Chondrocyte (in vitro differentiated cells): ENCODE measurements at regions not wholly inside any gene's neighbourhood (a gene's known extent, or its start where the extent isn't known, plus 50 kb on each side); places are given as distances from the start of the nearest gene placed in this dataset.

Experiments
- DNase-seq: peaks from one replicate; pipeline ENCODE4 v3.0.0; 2021; ENCODE audit warnings: mixed read lengths, low spot score
- H3K27ac Mint-ChIP-seq: one replicate; pipeline ENCODE4 v1.8.0; 2021; ENCODE audit warnings: mild to moderate bottlenecking, moderate library complexity, mixed read lengths; ENCODE audit not compliant: unreplicated experiment
- H3K27me3 Mint-ChIP-seq: 2 replicates; pipeline ENCODE4 v1.8.0; 2021; ENCODE audit warnings: low read depth, mixed read lengths
- H3K36me3 Mint-ChIP-seq: 2 replicates; pipeline ENCODE4 v1.8.0; 2021; ENCODE audit warnings: low read depth, mixed read lengths
- H3K4me1 Mint-ChIP-seq: 2 replicates; pipeline ENCODE4 v1.8.0; 2021; ENCODE audit warnings: low read depth, mild to moderate bottlenecking, mixed read lengths
- H3K4me3 Mint-ChIP-seq: one replicate; pipeline ENCODE4 v1.8.0; 2021; ENCODE audit warnings: mild to moderate bottlenecking, moderate library complexity, mixed read lengths; ENCODE audit not compliant: unreplicated experiment
- H3K9me3 Mint-ChIP-seq: 2 replicates; pipeline ENCODE4 v1.8.0; 2021; ENCODE audit warnings: low read depth, mixed read lengths
- TF ChIP-seq, protein P1 (sequence below): fragments of 200-600 bp; sonication (generic); IDR thresholded peaks from 2 replicates; pipeline ENCODE4 v1.5.0; 2021; ENCODE audit warnings: antibody characterized with exemption, mild to moderate bottlenecking, moderate library complexity

- Mint-ChIP-seq H3K36me3 (no peaks in the 10 kb centered on the region), H3K27me3 (no peaks in the 10 kb centered on the region), H3K4me3 (no peak overlapping the region), H3K4me1 (no peaks in the 10 kb centered on the region), H3K9me3 (peaks cover 6% of the 10 kb centered on the region), H3K27ac (no peak overlapping the region)
- TF ChIP-seq, protein P1, sequence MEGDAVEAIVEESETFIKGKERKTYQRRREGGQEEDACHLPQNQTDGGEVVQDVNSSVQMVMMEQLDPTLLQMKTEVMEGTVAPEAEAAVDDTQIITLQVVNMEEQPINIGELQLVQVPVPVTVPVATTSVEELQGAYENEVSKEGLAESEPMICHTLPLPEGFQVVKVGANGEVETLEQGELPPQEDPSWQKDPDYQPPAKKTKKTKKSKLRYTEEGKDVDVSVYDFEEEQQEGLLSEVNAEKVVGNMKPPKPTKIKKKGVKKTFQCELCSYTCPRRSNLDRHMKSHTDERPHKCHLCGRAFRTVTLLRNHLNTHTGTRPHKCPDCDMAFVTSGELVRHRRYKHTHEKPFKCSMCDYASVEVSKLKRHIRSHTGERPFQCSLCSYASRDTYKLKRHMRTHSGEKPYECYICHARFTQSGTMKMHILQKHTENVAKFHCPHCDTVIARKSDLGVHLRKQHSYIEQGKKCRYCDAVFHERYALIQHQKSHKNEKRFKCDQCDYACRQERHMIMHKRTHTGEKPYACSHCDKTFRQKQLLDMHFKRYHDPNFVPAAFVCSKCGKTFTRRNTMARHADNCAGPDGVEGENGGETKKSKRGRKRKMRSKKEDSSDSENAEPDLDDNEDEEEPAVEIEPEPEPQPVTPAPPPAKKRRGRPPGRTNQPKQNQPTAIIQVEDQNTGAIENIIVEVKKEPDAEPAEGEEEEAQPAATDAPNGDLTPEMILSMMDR: no peak
- no peak for DNase-seq
Measured at GRCh38 chr13:47665043-47665442, 336.0 kb downstream of the SUCLA2 start.

DNA sequence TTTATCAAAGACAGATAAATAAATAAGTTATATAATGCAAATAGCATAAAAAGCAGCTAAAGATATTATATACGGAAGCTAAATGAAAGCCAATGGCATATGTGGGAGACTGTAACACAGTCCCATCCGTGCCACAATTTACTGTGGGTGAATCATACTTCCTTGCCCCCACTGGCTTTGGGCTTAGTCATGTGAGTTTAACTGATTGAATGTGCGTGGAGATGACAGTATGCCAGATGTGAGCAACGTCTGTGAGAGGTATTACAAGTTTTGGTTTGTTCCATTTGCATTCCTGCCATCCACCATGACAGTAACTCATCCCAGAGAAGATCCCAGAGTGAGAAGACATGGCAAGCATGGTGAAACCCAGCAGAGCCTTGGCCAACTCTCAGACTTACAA, 340.0 kb downstream of the SUCLA2 start:
- H3K9me3 Mint-ChIP-seq: peaks cover 7% of the 10 kb centered on the region
- DNase-seq: no peak
- no peaks in the 10 kb centered on the region for H3K36me3 Mint-ChIP-seq
- TF ChIP-seq, protein P1: no peak
- H3K4me3 Mint-ChIP-seq: no peak overlapping the region
- no peaks in the 10 kb centered on the region for H3K27me3 Mint-ChIP-seq
- H3K4me1 Mint-ChIP-seq: no peaks in the 10 kb centered on the region
- no peak overlapping the region for H3K27ac Mint-ChIP-seq

GRCh38 chr13:47656651-47657050, 344.4 kb downstream of the SUCLA2 start:
- Mint-ChIP-seq H3K4me3 (no peak overlapping the region), H3K27ac (no peak overlapping the region), H3K9me3 (peaks cover 7% of the 10 kb centered on the region), H3K36me3 (no peaks in the 10 kb centered on the region), H3K4me1 (no peaks in the 10 kb centered on the region), H3K27me3 (no peaks in the 10 kb centered on the region)
- DNase-seq: no peak
- TF ChIP-seq, protein P1: no peak

DNA sequence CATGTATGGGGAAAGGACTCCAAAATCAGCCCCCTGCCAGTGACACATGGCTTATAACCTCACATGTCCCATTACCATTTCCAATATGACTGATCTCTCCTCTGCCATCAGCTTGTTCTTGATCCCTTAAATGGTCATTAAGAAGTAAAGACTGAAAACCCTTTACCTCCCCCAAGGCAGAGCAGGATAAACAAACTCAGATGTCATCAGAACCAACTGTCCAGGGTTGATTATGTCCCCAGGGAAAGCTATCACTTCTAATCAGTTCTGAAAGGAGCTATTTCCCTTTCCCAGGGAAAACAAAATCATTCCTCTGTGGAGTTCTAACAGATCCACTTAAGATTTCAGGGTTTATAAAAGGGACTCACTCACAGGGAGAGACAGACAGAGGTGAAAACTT, 350.9 kb downstream of the SUCLA2 start:
- H3K36me3 Mint-ChIP-seq: no peaks in the 10 kb centered on the region

DNA sequence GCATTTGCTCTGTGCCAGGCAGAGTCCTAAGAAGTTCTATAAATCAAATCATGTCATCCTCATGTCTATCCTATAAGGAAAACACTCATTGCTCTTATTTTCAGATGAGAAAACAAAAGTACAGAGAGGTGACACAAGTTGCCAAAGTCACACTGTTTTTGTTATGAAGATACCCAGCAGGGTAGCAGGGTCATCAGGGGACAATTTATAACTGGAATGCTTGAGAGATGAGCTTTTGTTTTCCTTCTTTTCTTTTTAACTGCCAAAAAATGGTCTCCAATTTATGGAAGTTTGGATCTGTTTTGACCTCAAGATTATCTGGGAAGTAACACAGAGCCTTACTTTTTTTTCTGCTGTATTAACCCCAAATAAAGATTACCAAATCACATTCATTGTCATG, 354.1 kb downstream of the SUCLA2 start:
- DNase-seq: no peak
- Mint-ChIP-seq H3K27me3 (no peaks in the 10 kb centered on the region), H3K36me3 (no peaks in the 10 kb centered on the region), H3K4me3 (no peak overlapping the region), H3K4me1 (no peaks in the 10 kb centered on the region), H3K27ac (no peak overlapping the region), H3K9me3 (no peaks in the 10 kb centered on the region)
- TF ChIP-seq, protein P1: no peak

More for the DNA sequence above, 350.9 kb downstream of the SUCLA2 start:
- no peaks in the 10 kb centered on the region for H3K4me1 Mint-ChIP-seq
- no peaks in the 10 kb centered on the region for H3K9me3 Mint-ChIP-seq
- TF ChIP-seq, protein P1: no peak
- no peak for DNase-seq
- H3K27ac Mint-ChIP-seq: no peak overlapping the region
- H3K4me3 Mint-ChIP-seq: no peak overlapping the region
- H3K27me3 Mint-ChIP-seq: no peaks in the 10 kb centered on the region
